Fibroblast of peridontal ligament (primary cell): ENCODE measurements at regions not wholly inside any gene's neighbourhood (a gene's known extent, or its start where the extent isn't known, plus 50 kb on each side); places are given as distances from the start of the nearest gene placed in this dataset.

Experiments
- DNase-seq: peaks from one replicate; pipeline ENCODE4 v3.0.0-alpha.2; 2010; ENCODE audit errors: extremely low read depth

DNA sequence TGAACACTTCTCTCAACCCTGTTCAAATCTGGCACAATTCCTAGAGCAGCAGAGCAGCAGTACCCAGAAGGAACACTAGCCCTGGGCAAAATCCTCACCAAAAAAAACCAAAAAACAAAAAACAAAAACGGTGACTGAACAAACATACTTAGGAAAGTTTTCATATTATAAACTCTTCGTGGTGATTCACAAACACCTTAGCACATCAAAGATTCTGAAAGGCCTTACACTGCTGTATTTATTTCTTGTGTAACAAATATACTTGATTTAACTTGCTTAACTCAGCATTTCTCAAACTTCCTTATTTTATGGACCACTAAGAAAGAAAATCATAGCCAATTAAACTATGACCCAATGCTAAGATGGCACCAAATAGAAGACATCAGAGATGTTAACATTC is 57.8 kb upstream of the RREB1 start:
- DNase-seq = no peak

DNA sequence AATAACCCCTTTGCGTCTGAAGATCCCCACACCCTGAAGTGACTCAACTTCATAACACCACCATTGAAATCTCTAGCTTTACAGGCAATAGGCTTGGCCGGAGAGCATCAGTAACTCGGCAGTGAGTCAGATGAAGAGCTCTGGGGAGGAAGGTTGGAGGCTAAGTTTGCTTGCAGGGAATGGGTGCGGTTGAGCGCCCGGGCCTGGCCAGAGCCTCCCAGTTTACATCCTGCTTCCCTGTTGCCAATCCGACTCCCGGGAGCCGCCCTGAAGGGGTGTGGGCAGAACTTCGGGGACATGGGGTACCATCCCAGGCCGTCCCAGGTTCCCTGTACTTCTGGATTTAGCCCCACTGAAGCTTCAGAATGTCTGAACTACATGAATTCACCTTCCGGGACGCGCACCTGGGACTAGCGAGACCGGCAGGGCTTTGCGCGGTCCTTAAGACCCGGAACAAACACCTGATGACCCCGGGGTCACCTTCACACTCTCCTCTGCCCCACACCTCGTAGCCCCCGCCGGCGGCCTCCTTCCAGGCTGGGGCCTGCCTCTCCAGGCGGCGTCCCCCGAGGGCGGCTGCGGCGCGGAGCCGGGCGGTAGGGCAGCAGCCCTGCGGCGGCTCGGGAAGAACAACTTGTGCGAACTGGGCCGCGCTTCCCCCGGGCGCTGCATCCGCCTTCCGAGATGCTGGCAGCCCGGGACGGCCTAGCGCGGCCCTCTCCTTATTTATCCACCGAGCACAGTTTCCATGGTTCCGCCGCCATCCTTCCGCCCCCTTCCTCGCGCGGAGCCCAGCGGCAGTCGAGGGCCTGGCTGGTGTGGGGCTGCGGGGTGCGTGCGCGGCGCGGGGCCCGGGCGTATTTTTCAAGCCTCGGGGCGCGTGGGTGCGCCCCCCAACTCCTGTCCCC is 56.6 kb upstream of the RREB1 start:
- DNase-seq = peak; percentile 50

DNA sequence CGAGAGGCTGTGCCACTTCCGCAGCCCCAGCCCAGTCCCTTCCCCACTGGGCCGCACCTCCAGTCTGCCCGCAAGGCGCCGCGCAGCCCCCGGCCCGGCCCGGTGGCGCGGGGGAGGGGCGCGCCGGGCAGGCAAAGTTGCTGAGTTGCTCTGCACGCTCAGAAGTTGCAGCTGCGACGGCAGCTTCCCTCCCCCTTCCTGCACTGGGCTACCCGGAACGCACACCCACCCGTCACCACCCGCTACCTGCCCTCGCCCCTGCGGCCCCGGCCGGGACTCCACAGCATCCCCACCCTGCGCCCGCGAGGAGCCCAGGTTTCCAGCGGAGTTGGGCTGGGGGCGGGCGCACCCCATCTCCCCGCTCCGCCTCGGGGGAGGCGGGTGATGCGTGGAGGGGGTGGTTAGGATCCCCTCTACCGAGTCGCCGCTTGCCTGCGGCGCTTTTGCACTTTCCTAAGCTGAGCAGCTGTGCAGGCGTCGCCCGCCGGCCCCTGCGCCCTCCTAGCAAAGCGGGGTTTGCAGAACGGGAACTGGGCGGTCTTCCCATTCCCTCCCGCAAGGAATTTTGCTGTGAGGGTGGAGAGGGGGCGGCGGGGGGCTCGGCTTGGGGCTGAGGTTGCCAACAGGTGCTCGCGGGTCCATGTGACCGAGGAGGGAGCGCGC is 55.9 kb upstream of the RREB1 start:
- no peak for DNase-seq

DNA sequence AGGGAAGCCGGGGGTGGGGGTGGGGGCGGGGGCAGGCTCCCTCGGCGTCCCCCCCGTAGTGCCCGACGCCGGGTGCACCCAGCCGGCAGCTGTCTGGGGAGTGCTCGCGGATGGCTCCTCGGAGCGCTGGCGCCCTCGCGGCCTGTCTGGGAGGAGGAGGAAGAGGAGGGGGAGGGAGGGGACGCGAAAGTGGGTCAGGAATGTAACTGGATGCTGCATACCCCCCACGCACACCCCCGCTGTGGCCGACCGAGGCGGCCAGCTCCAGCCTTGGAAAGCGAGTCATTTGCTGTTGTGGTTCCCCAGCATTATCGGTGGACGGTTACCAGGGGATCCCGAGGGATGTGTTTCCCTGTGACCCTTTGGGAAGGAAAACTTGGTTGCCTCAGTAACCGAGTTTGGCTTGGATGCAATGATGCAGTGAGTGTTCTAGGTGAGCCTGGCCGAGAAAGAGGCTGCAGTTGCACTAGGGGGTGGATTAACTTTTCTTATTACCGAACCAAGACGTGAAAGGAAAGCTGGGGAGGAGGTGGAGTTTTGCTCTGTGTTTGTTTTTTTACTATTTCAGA is 55.2 kb upstream of the RREB1 start:
- peak; percentile 57 for DNase-seq

DNA sequence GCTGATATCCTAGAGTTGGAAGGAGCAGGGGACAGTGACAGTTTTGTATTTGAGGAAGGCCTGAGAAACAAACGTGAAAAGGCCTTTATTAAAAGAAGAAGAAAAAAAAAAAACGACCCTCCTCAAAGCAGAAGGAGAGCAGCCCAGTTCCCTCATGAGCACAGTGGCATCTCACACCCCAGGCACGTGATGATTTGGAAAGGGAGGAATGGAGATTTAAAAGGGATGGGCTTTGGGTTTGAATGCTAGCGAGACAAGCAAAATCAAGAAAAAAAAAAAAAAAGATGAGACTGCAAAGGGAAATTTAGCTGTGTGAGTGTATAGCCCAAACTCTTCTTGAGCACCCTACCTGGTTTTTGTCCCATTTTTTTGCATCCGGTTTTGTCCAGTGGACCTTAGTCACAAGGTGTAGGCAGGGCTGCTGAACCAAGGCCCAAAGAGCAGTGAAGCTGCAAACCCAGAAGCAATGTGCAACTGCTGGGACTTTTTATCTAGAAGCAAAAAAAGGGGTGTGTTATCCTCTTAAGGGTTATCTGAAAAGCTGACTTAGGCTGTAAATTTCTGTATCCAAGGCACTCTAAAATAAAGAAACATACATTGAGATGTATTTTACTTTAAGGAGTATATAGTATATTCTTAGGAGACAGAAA is 54.5 kb upstream of the RREB1 start:
- no peak for DNase-seq
